Cerebellar cortex (tissue), 1 donor: ENCODE measurements at regions not wholly inside any gene's neighbourhood (a gene's known extent, or its start where the extent isn't known, plus 50 kb on each side); places are given as distances from the start of the nearest gene placed in this dataset.

ENCODE experiments used
- DNase-seq: peaks from one replicate; pipeline ENCODE4 v3.0.0-alpha.2; 2015; ENCODE audit warnings: low spot score

GRCh38 chr16:51900221-51900780 is 646.6 kb downstream of the TOX3 start:
- no peak for DNase-seq

- no peak for DNase-seq
These were observed 648.1 kb downstream of the TOX3 start for GRCh38 chr16:51898872-51899271.

GRCh38 chr16:51896013-51896412 is 650.9 kb downstream of the TOX3 start:
- DNase-seq, result no peak

GRCh38 chr16:51892293-51893007 is 654.5 kb downstream of the TOX3 start:
- DNase-seq, result no peak

GRCh38 chr16:51888534-51888933 is 658.4 kb downstream of the TOX3 start:
- no peak for DNase-seq

- DNase-seq, result no peak
These were observed 658.9 kb downstream of the TOX3 start for GRCh38 chr16:51888016-51888415.

GRCh38 chr16:51886456-51886855 is 660.5 kb downstream of the TOX3 start:
- no peak for DNase-seq

GRCh38 chr16:51884773-51885172 is 662.2 kb downstream of the TOX3 start:
- DNase-seq, result no peak

- DNase-seq, result no peak
These were observed 665.2 kb downstream of the TOX3 start for GRCh38 chr16:51881731-51882130.

GRCh38 chr16:51880776-51881175 is 666.2 kb downstream of the TOX3 start:
- no peak for DNase-seq

GRCh38 chr16:51877686-51878085 is 669.3 kb downstream of the TOX3 start:
- no peak for DNase-seq

GRCh38 chr16:51876934-51877333 is 670.0 kb downstream of the TOX3 start:
- DNase-seq, result no peak

- DNase-seq, result no peak
These were observed 670.4 kb downstream of the TOX3 start for GRCh38 chr16:51876601-51876875.

- no peak for DNase-seq
These were observed 670.9 kb downstream of the TOX3 start for GRCh38 chr16:51875834-51876600.

GRCh38 chr16:51872524-51872923 is 674.4 kb downstream of the TOX3 start:
- DNase-seq, result no peak

GRCh38 chr16:51870296-51870854 is 676.6 kb downstream of the TOX3 start:
- no peak for DNase-seq

GRCh38 chr16:51869176-51869575 is 677.8 kb downstream of the TOX3 start:
- DNase-seq, result no peak

- DNase-seq, result no peak
These were observed 678.3 kb downstream of the TOX3 start for GRCh38 chr16:51868631-51869030.

- DNase-seq, result no peak
These were observed 679.4 kb downstream of the TOX3 start for GRCh38 chr16:51867386-51868065.

- DNase-seq, result no peak
These were observed 682.4 kb downstream of the TOX3 start for GRCh38 chr16:51864575-51864974.

GRCh38 chr16:51854401-51854951 is 692.5 kb downstream of the TOX3 start:
- no peak for DNase-seq

GRCh38 chr16:51853586-51853985 is 693.4 kb downstream of the TOX3 start:
- no peak for DNase-seq
